Fibroblast of upper back skin (primary cell): ENCODE measurements at regions not wholly inside any gene's neighbourhood (a gene's known extent, or its start where the extent isn't known, plus 50 kb on each side); places are given as distances from the start of the nearest gene placed in this dataset.

Source experiments
- DNase-seq: peaks from one replicate; pipeline ENCODE4 v3.0.0-alpha.2; 2013

DNA sequence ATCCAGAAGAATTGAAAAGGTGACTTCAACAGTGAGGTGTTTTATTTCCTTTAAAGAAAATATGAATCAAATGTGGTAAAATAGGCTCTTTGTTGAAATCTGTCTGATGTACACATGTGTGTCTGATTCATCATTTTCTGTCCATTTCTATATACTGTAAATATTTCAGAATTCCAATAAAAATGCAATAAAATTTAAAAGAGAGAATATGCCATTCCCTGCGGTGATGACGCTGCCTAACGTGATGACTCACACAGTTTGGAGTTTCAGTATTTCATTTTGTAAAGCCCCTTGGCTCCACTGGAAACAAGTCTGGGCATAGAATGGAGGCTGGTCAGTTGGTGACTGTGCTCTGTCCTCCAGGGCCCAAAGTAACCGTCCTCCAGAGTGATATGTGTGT, 482.5 kb upstream of the CDH5 start:
- peak; percentile 69 for DNase-seq

DNA sequence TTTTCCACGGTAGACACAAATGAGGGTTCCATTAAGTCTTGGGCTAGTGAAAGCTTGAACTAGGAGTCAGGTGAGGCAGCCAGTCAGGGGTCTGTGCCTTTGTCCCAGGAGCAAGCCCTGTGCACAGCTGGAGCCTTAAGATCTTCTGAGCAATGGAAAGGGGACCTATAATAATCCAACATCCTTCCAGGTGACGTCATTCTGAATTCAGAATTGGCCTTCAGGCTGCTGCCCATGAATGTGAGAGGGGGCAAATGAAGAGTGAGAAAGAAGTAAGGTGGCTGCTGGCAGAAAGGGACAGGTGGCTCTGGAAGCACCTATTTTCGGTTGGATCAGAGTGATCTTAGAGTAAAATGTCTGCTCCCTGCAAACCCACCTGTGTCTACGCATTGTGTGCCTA, 488.1 kb upstream of the CDH5 start:
- DNase-seq, result no peak

DNA sequence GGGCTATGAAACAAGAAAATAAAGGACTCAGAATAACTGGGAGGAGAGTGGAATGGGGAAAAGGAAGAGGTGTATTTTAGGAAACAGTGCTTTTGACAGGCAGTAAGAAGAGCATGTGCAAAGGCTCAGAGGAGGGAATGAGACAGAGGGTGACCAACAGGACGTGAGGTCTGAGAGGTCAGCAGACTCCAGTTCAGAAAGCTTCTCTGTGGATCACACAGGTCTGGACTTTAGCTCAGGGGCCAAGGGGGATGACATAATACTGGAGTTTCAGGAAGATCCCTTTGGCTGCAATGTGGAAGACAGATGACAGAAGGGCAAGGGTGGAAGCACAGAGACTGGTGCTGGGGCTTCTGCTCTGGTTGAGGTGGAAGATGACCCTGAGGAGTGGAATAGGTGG, 489.9 kb upstream of the CDH5 start:
- DNase-seq, result no peak

DNA sequence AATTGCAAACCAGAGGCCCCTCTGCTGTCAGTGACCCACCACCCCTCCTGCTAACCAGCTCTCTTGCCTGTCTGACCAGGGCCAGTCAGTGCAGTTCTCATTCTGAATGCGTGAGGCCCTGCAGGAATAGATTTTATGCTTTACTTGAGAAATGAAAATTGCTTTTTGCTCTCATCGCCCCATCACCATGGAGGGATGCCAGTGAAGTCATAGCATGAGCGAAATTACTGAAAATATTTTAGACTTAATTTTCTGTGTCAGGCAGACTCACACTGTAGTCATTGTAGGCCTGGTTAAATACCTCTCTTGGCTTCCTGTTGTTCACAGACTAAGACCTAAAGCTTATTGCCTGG, 490.5 kb upstream of the CDH5 start:
- peak; percentile 47 for DNase-seq

DNA sequence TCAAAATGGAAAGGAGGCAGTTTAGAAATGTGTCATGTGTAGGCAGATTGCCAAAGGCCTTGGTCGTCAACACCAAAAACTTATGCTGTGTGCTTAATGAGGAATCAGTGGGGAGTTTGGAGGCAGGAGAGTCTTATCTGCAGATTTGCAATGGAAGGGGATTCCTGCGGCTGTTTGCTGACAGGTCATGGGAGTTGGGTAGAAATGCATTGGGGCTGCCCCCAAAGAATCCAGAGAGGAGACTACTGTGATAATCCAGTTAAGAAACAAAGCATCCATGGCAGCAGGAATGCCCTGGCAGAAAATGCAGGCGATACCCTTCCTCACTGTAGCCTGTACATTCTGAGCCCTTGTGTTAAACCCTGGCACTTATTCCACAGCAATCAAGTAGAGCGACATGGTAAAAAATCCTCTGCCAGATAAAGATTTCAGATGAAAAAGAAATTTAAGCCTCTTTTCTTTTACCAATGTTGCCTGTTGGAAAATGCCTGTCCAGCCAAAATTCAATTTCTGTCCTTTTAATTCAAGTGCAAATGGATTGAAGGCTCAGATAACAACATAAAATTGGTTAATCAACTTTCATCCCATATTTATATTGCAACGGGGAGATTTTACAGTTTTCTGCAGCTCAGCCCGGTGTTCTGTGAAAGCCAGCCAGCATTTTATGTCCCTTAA, 491.0 kb upstream of the CDH5 start:
- peak; percentile 16 for DNase-seq

DNA sequence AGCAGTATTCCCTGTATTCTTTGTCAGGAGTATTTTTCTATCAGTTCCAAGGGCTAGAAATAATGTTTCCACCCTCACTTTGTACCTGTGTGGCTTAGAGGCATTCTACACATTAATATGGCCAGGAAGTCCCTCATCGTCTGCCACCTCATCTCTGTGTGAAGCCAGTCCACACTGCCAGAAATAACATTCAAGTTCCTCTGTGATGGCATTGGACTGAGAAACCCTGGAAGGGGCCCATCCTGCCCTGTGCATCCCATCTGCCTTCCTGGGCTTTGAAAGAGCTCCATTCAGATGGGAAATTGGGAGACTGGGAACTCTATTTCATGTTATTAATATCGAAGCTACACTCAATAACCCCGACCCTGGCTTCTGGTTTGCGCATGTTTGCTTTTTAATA, 497.2 kb upstream of the CDH5 start:
- no peak for DNase-seq

DNA sequence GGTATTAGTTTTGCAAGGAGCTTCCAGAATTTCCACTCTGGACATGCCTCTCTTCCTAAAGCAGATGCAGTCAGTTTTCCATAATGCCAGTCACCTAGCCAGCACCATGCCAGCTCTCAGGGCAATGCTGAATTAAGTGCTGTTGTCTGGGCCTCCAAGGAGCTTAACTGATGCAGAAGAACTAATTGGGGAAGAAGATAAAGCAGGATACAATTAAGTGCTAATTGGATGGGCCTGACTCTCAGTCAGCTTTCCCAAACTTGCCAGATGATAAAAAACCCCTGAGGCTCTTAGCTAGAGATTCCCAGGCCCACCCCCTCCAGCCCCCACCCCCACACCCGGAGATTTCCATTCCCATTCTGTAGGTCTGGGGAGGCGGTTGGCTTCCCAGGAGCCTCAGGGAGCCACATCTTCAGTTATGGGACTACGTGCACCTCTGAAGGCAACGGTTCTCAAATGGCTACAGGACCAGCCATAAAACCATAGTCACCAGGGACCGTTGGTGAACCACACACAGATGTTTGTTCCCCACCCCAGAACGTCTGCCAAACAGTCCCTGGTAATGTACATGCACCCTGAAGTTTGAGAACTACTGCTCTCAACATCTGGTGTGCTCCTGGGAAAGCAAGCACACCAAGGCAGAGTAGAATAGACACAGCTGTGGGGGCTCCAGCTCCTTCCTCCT, 499.1 kb upstream of the CDH5 start:
- DNase-seq, result no peak

DNA sequence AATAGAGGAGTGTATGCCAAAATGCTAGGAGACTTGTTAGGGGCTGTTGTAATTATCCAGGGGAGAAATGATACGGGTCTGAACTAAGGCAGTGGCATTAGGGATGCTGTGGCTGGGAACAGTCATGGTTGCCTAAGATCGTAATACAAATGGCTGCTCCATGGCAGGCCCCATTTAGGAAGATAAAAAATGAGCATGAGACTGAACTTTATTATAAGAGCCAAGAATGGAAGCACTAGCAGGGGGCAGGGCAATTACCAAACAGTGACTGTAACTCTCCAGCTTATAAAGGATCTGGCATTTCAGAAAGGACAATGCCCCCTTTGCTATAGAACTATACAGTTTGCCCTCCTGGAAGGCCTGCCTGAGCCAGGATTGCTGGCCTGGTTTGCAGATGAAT, 503.3 kb upstream of the CDH5 start:
- DNase-seq, result no peak

DNA sequence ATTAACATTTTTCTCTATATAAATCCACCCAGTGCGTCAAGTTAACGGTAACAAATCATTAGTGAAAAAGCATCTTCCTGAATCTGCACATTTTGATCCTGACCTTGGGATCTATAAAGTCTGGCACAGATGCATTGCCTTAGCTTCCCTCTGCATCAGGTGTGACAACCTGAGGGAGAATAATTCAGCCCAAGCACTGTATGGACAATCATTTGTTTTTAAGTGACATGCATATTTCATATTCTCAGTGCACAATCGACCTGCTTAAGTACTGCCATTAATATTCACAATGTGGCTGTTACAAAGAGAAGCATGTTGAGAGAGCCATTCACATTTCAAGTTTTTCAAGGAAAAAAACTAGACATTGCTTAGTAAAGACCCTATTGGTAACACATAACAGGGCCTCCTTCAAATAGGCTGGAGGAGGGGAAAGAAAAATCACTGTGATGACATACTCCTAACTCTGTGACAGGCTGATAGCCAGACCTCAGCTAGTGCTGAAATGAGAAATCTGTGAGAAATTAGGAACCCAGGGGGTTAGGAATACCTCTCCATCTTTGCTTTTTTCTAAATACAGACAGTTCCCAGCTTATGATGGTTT, 505.3 kb upstream of the CDH5 start:
- peak; percentile 8 for DNase-seq

DNA sequence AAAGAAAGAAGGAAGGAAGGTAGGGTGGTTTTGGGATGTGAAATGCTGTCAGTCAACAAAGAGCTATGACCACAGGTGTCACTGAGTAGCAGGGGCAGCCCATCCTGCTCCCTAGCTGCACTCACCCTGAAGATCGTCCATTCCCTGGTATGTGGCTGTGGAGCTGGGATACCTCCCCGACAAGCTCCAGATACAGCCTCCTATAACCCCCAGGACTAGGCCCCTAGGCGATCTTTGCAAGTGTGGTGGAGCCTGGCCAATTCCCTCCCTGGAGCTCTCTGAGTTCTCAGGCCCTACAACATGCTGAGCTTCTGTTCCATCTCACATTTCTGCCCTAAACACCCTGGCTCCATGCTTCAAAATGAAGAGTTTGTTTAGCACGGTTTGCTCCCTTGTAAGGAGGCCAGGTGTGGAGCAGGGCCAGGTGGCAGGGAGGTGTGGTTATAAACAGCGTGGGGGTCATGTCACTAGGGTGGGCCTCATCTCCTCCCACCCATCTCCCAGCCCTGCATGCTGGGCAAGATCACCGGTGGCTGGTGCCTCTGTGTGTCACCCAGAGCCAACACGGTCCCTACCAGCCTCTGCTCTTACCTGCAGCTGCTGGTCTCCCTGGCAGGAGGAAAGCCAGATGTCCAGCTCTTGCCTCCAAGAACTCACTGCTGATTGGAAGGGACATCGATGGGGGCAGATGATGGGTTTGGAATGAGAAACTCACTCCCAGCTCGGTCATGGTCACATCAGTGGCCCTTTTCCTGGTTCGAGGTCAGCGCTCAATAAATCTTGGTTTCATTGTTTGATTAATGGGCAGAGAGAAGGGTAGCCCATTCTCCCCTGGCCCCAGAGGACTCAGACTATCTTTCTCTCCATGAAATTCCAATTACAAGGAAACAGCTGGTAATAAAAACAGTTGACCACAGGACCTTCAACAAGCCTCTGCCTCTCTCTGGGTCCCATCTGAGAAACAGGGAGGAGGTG, 511.0 kb upstream of the CDH5 start:
- no peak for DNase-seq

DNA sequence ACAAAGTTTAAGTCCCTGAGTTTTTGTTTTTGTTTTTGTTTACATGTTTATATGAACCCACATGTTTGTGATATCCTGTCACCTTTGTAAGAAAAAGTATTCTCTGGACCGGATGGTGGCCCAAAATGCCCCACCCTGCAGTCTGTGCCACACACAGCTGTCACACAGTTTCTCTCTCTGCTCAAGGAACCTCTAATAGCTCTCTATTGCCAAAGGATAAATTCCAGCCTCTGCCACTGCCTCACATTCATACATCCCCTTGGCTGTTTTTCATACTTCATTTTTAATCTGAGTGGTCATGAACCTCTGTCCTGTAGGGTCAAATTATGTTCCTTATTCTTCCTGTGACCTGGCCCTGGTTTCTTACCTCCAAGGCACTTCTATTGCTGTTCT, 520.3 kb upstream of the CDH5 start:
- DNase-seq, result peak; percentile 6

DNA sequence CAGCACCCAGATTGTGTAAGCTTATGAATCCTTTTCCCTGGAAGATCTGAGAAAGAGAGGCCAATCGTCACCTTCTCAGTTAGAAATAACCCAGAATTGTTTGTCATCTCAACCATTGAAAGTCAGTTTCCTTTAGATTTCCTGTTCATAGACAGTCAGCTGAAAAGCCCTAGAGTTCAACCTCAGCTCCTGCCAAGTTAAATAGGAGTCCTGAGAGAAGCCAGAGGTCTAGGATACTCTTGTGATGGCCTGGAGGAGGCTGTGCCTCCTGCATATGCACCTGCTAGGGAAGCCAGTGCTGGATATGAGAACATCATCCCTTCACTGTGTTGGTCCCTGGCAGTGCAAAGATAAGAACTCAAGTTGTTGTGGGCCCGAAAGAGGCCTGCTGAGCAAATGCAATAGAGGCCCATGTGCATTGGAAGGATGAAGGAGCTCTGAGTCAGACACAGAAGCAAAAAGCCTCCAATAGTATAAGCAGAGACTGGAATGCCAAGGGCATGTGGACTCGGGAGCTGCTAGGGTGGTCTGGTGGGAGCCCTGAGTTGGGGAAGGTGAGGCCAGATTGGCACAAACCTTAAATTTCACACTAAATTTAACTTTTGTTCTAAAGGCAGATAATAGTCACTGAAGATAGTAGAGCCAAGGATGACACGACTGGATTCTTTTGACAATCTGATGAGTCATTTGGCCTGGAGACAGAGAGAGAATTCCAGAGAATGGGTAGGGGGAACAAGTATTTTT, 520.9 kb upstream of the CDH5 start:
- DNase-seq, result peak; percentile 32

DNA sequence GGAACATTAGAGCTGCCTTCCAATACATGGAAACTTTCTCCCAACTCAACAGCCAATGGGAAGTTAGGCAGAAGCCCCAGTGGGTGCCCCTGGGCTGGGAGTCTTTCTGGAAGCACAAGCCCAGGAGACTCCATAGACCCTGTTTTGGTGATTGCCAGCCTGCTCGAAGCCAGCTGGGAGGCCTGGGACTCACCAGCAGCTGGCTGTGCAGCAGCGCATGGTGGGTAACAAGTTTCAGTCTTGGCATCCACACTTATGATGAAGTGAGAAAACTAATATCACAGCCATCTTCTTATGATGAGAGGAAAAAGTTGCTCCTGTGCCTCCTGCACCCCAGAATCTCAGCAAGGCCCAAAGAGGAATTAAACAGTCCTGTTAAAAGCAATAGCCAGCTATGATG, 522.5 kb upstream of the CDH5 start:
- no peak for DNase-seq

DNA sequence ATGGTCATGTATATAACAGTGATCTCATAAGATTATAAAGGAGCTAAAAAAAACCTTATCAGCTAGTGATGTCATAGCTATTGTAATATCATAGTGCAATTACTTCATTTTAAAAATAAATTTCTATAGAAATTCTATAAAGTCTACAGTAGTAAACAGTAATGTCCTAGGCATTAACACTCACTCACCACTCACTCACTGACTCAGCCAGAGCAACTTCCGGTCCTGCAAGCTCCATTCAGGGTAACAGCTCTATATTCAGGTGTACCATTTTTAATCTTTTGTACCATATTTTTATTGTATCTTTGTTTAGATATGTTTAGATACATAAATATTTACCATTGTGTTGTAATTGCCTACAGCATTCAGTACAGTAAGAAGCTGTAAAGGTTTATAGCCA, 524.4 kb upstream of the CDH5 start:
- DNase-seq, result no peak

DNA sequence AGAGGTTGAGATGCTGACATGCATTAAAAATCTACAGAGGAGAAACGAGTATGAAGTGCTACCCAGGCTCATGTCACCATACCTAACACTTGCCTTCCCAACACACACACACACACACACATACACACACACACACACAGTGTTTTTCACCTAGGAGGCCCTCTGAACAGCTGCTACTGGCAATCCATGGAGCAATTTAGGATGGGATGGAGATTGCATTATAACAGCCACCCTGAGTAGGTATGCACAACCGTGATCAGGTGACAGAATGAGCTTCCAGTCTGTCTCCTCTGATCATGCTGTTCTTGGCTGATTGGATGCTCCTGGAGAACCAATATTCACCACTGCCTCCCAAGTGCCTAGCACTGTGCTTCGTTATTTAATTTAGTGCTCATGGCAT, 528.5 kb upstream of the CDH5 start:
- DNase-seq, result no peak

DNA sequence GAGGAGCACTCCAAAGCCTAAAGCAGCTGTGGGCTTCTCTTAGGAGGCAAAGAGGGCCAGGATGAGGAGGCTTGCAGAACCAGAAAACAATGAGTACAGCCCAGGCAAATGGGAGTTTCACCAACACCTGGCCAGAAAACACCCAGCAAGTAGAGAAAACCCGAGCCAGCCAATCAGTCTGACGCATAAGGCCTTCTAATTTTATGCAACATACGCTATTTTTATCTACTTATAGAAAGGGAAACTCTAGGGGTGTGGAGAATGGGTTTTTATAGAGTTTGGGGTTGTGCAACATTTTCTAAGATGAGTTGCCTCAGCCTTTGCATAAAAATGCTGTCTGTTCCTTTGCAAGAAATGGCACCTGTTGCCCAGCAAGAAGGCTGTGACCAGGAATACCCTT, 529.0 kb upstream of the CDH5 start:
- DNase-seq, result no peak

DNA sequence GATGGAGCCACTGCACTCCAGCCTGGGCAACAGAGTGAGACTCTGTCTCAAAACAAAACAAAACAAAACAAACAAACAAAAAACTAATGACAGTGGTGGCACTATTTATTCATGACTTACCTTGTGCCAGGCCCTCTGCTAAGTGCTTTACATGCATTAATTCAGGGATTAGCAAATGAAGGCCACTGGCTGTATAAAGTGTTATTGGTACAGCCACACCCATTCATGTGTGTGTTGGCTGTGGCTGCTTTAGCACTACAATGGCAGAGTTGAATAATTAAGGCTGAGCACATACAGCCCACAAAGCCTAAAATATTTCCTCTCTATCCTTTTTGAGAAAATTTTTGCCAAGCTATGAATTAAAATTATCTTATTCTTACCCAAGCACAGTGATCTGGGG, 531.8 kb upstream of the CDH5 start:
- no peak for DNase-seq

DNA sequence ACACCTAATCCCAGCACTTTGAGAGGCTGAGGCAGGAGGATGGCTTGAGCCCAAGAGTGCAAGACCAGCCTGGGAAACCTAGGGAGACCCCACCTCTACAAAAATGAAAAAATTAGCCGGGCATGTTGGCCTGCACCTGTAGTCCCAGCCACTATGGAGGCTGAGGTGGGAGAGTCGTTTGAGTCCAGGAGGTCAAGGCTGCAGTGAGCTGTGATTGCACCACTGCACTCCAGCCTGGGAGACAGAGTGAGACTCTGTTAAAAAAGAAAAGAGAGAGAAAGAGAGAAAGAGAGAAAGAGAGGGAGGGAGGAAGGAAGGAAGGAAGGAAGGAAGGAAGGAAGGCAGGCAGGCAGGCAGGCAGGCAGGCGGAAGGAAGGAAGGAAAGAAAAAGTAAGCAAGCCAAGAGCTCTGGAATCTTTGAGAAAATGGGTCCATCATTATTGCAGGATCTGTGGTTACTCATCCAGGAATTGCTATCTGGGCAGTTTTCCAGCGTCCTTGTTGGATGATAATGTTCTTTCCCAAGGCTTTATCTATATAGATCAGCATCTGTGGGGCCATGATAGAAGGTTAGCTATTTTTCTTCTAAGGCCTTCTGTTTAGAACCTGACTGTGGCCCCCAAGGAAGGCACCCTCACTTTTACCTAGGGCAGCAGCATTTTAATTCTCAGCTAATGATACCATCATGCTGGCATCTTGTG, 533.2 kb upstream of the CDH5 start:
- DNase-seq, result peak; percentile 94

DNA sequence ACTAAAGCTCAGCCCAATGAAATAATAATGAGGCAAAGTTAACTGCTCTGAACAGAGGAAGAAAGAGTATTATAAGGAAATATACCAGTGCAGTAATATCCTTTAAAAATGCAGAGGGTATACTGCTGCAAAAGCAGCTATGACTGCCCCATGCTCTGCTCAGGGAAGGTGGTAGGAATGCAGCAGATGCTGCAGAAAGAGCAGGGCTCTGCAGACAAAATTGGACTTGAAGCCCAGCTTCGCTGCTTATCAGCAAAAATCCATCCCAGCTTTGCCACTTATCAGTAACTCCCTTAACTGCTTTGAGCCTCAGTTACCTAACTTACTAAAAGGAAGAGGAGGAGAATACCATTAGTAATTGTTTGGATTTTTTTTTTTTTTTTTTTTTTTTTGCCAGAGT, 533.8 kb upstream of the CDH5 start:
- DNase-seq, result no peak

DNA sequence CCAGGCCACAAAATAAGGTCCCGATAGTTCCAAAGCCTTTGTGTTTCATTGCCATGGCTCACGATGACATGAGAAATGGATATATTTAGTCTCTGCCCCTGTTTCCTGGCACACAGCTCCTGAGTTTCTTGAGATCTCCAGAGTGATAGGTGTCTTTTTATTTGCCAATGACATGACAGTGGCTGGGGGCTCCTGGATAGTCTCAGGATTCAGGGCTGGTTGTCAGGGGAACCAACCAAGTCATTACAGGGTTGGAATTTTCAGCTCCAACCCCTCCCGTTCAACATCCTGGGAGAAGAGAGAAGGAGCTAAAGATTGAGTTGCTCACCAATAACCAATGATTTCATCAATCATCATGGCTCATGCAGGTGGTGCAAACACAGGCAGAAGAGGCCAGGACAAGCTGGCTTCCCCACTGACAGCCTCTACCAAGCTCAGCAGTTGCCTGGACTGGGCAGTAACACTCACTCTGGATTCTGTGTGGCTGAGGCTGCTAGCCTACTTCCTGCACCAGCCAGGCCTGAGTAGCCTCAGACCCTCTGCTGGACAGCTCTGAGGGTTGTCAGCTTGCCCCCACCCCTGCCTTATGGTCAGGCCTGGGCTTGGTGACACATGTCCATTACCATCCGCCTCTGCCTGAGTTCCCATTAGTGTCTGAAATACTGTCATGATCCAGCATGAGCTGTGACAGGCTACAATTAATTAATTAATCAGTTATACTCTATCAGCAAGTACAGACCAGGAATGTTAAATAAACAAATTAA, 534.4 kb upstream of the CDH5 start:
- DNase-seq, result no peak

DNA sequence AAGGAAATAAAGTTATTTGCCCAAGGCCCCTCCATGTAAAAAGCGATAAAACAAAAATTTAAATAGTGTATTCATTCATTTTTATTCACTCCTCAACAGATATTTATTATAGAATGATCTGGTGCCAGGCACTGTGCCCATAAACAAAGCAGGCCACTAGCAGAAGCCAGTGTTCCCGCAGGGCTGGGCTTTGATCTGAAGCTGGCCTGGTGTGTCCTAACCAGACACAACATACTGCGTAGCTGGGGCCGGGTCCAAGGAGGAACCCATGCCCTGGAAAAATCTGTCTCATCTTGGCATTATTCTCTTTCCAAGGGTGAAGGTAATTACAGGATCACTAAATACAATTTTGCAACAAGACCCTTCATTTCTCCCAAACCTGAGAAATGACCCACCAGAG, 537.4 kb upstream of the CDH5 start:
- DNase-seq, result no peak
